22Rv1 (cell line): ENCODE measurements at regions not wholly inside any gene's neighbourhood (a gene's known extent, or its start where the extent isn't known, plus 50 kb on each side); places are given as distances from the start of the nearest gene placed in this dataset.

ENCODE experiments used
- ZFX ChIP-seq: fragments of 450-650 bp; IDR thresholded peaks from 2 replicates; pipeline ENCODE4 v1.6.1; 2017; ENCODE audit warnings: antibody characterized with exemption, borderline replicate concordance
- TF ChIP-seq, protein P1 (sequence below): fragments of 450-650 bp; IDR thresholded peaks from 2 replicates; pipeline ENCODE4 v1.5.1; 2017; ENCODE audit warnings: mild to moderate bottlenecking

DNA sequence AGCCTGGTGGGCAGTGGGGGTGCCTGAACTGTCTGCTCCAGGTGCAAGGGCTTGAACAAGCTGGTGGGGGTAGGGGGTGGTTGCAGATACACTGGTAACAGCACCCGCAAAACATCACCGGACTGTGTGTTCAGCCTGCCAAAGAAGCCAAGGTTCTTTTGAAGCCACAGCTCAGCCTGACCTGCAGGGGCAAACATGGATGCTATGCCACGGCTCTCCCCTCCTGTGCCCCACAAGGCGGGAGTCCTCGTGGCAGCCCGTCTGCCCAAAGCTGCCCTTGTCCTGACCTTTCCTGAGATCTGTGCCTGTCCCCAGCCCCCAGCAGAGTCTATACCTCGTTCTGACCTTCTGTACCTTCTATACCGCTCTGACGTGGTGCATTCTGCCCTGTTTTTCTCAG lies 285.7 kb downstream of the GLRX3 start:
- TF ChIP-seq, protein P1, sequence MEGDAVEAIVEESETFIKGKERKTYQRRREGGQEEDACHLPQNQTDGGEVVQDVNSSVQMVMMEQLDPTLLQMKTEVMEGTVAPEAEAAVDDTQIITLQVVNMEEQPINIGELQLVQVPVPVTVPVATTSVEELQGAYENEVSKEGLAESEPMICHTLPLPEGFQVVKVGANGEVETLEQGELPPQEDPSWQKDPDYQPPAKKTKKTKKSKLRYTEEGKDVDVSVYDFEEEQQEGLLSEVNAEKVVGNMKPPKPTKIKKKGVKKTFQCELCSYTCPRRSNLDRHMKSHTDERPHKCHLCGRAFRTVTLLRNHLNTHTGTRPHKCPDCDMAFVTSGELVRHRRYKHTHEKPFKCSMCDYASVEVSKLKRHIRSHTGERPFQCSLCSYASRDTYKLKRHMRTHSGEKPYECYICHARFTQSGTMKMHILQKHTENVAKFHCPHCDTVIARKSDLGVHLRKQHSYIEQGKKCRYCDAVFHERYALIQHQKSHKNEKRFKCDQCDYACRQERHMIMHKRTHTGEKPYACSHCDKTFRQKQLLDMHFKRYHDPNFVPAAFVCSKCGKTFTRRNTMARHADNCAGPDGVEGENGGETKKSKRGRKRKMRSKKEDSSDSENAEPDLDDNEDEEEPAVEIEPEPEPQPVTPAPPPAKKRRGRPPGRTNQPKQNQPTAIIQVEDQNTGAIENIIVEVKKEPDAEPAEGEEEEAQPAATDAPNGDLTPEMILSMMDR: no peak
- TF ChIP-seq ZFX: no peak
